ENCODE measurements at regions not wholly inside any gene's neighbourhood (a gene's known extent, or its start where the extent isn't known, plus 50 kb on each side); places are given as distances from the start of the nearest gene placed in this dataset.

DNA sequence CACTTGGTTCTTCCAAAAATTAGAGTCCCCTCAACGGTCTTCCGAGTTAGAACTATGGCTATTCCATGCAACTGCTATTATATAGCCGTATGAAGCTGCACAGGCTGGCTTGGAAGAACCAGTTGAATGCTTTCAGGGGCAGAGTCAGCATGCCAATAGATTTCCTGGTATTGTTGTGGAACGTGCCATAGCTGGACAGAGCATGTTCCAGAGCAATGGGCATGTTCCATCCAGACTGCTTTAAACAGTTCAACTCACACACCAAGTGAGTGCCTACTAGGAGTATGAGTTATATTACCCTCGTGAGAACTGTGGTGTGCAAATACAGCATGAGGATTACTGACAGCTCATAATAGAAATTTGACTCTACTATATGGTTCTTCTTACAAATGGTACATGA is 682.0 kb downstream of the SATB2 start:
- no peak for DNase-seq (ENCODE audit: low spot score in 2 of 2)
- intact Hi-C loops (cut with DNase I; ENCODE audit: low total_unique reads), result no loop called here
- 71 to 79% methylated on average over 5 of the region's 5 CpGs for WGBS, 2 donors
- H3K4me3 ChIP-seq (ENCODE audit: low read depth, poor library complexity, severe bottlenecking), result no peak overlapping the region
- no peak for TF ChIP-seq POLR2A (IDR thresholded peaks at IDR 0.05)
- TF ChIP-seq, protein P1, sequence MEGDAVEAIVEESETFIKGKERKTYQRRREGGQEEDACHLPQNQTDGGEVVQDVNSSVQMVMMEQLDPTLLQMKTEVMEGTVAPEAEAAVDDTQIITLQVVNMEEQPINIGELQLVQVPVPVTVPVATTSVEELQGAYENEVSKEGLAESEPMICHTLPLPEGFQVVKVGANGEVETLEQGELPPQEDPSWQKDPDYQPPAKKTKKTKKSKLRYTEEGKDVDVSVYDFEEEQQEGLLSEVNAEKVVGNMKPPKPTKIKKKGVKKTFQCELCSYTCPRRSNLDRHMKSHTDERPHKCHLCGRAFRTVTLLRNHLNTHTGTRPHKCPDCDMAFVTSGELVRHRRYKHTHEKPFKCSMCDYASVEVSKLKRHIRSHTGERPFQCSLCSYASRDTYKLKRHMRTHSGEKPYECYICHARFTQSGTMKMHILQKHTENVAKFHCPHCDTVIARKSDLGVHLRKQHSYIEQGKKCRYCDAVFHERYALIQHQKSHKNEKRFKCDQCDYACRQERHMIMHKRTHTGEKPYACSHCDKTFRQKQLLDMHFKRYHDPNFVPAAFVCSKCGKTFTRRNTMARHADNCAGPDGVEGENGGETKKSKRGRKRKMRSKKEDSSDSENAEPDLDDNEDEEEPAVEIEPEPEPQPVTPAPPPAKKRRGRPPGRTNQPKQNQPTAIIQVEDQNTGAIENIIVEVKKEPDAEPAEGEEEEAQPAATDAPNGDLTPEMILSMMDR (IDR thresholded peaks at IDR 0.05), result no peak

DNA sequence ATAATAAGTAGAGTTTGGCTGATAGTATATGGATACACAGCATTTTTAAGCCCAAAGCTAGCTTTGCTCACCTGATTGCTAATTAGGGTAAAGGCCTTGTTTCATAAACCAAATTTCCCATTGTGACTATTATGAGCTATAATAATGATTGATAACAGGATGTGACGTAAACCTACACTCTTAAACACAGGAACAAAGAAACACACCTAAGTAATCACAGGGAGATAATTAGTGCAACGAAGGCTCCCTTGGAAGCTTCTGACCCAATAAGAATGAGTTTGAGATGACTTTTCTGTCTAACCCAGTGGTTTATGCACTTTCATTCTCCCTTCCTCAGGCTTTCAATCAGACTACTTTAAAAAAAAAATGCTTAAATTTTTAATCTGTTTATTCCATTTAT is 683.2 kb downstream of the SATB2 start:
- no peak for DNase-seq (ENCODE audit: low spot score in 2 of 2)
- H3K4me3 ChIP-seq (ENCODE audit: low read depth, poor library complexity, severe bottlenecking), result no peak overlapping the region
- 48 to 52% methylated on average over 2 of the region's 2 CpGs for WGBS, 2 donors
- TF ChIP-seq, protein P1 (IDR thresholded peaks at IDR 0.05), result no peak
- no peak for TF ChIP-seq POLR2A (IDR thresholded peaks at IDR 0.05)
- intact Hi-C loops (cut with DNase I; ENCODE audit: low total_unique reads), result no loop called here

DNA sequence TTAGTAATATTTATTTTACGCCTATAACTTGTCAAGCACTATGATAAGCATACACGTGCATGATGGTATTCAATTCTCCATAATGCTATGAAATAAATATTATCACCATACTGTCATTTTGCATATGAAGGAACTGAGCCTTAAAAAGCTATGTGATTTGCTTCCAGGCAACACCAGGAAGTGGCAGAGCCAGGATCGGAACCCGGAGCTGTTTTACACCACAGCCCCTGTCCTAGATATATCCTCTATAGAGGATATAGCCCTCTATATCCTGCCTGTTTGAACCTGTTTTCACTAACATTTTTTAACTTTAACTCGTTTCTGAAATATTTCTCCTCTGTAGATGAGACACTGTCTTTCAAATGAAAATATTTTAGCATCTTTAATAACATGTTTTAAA is 690.0 kb downstream of the SATB2 start:
- WGBS, 2 donors, result 71 to 81% methylated on average over 5 of the region's 5 CpGs
- intact Hi-C loops (cut with DNase I; ENCODE audit: low total_unique reads), result no loop called here
- no peak overlapping the region for H3K4me3 ChIP-seq (ENCODE audit: low read depth, poor library complexity, severe bottlenecking)
- TF ChIP-seq, protein P1 (IDR thresholded peaks at IDR 0.05), result no peak
- no peak for TF ChIP-seq POLR2A (IDR thresholded peaks at IDR 0.05)
- no peak for DNase-seq (ENCODE audit: low spot score in 2 of 2)

DNA sequence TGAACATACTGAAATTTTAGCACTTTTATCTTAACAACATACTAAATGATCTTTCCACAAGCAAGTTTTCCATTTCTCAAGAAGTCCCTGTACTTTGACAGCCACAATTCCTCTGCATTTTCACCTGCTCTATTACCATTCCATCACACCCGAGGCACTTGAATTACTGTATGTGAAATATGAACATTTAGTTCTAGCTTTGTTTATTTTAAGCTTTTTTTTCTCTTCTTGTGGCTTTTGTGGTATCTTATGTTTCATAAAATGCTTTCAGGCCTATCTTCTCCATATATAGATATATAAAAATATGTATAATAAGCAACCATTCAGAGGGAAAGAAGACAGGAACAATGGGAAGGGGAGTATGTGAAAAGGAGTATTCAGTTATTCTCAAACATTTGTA is 693.9 kb downstream of the SATB2 start:
- intact Hi-C loops (cut with DNase I; ENCODE audit: low total_unique reads), result no loop called here
- TF ChIP-seq POLR2A (IDR thresholded peaks at IDR 0.05), result no peak
- TF ChIP-seq, protein P1 (IDR thresholded peaks at IDR 0.05), result no peak
- no peak overlapping the region for H3K4me3 ChIP-seq (ENCODE audit: low read depth, poor library complexity, severe bottlenecking)
- no peak for DNase-seq (ENCODE audit: low spot score in 2 of 2)
- 41 to 50% methylated on average over 1 of the region's 1 CpG for WGBS, 2 donors

DNA sequence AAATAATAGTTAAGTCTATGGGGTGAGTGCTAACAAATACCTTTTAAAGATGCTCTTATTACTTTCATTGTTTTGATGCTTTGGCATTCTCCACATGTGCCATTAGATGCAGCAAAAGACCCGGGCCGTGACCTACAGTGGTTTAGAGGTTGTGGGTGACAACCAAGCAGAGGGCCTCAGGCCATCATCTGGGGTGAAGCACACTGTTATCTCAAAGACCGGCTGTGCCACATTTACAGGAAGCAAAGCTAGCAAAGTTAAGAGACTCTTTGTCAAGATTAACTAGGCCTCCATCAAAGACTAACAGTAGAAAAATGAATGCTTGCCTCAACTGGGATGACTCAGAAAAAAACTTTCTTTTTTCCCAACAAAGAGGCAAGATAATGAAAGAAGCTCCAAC is 695.3 kb downstream of the SATB2 start:
- H3K4me3 ChIP-seq (ENCODE audit: low read depth, poor library complexity, severe bottlenecking), result no peak overlapping the region
- no peak for DNase-seq (ENCODE audit: low spot score in 2 of 2)
- TF ChIP-seq, protein P1 (IDR thresholded peaks at IDR 0.05), result no peak
- TF ChIP-seq POLR2A (IDR thresholded peaks at IDR 0.05), result no peak
- intact Hi-C loops (cut with DNase I; ENCODE audit: low total_unique reads), result no loop called here
- 73 to 76% methylated on average over 3 of the region's 3 CpGs for WGBS, 2 donors

DNA sequence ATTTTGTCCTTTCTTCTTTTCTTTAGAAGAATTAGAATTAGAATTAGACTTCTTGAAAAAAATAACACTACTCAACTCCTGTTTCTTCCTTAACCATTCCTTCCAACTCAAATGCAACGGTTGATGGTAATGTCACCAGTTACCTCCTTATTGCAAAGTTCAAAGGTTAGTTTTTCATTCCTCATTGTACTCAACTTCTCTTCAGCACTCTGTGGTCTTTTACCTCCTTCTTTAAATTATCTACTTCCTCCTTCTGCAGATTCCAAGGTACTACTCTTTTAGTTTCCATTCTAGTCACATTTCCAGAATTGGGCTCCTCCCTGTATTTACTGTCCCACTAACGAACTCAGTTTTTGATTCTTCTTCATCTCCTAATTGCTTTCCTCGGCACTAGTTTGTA is 700.7 kb downstream of the SATB2 start:
- intact Hi-C loops (cut with DNase I; ENCODE audit: low total_unique reads), result no loop called here
- 77 to 83% methylated on average over 3 of the region's 3 CpGs for WGBS, 2 donors
- DNase-seq (ENCODE audit: low spot score in 2 of 2), result no peak
- H3K4me3 ChIP-seq (ENCODE audit: low read depth, poor library complexity, severe bottlenecking), result no peak overlapping the region
- TF ChIP-seq, protein P1 (IDR thresholded peaks at IDR 0.05), result no peak
- no peak for TF ChIP-seq POLR2A (IDR thresholded peaks at IDR 0.05)
